Testis (tissue), 2 donors: ENCODE measurements at regions not wholly inside any gene's neighbourhood (a gene's known extent, or its start where the extent isn't known, plus 50 kb on each side); places are given as distances from the start of the nearest gene placed in this dataset.

Experiments
- CTCF ChIP-seq, 3 experiments: fragments of 450-650 bp in 2 of 3; fragments of 200-600 bp in 1 of 3; sonication (generic) in 1 of 3; IDR thresholded peaks; one replicate each; pipeline ENCODE4 v1.5.1; 2016 to 2019; ENCODE audit warnings: antibody characterized with exemption in 3 of 3, mild to moderate bottlenecking in 2 of 3, moderate library complexity in 1 of 3
- POLR2A ChIP-seq: fragments of 450-650 bp; IDR thresholded peaks from one replicate; pipeline ENCODE4 v1.6.1; 2017; ENCODE audit warnings: antibody characterized with exemption, mild to moderate bottlenecking, moderate library complexity

- TF ChIP-seq CTCF (IDR thresholded peaks at IDR 0.05) (no peak), POLR2A (no peak)
Measured at GRCh38 chr1:212190169-212190568, 95.0 kb upstream of the PPP2R5A start.
